ENCODE measurements at regions not wholly inside any gene's neighbourhood (a gene's known extent, or its start where the extent isn't known, plus 50 kb on each side); places are given as distances from the start of the nearest gene placed in this dataset.
A peak's percentile ranks its signal among the peaks of the same experiment; 100 is the strongest.

DNA sequence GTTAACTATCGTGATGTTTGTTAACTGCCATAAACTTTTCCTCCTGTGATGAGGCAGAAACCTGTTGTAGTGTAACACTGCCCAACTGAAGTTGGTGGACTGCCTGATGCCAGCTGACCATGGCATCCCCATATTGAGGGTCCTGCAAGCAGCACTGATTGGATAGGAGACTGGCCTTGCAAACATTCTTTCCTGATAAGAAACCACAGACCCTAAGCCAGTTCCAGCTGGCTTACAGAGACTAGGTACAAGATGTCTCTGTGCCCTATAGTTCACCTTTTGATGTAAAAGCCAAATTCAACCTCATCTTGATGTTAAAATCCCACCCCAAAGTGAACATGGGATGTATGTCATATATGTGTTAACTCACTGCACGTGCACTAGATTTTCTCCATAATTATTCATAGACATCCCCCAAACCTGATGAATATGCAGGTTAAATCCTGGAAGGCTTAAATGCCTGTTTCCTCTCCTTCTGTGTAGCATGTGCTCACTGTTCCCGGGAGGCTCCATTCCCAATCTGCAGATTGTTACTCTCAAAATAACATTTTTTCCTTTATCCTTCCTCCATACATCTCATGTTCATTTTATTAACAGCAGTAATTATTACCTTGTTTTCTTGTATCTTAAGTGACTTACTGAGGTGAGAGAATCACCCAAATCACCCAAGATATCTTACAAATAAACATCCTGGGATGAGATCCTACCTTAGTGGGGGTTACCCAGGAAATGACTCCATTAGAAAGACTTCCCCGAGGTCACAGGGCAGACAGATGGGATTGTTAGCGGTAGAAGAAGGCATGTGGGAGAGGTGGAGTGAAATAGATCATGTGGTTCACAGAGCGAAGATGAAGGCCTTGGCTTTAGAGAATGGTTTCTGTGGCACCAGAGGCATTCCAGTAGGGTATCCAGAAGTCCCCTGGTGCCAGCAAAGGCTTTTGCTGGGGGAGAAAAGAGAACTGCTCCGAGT, 566.7 kb downstream of the CCDC171 start:
- Histone ChIP-seq H3K9me3 (ENCODE audit: control insufficient read depth, low read depth, low read length) (no peaks in the 10 kb centered on the region), H3K79me2 (ENCODE audit: control insufficient read depth, insufficient read depth, low read length) (no peaks in the 10 kb centered on the region), H3K9ac (ENCODE audit: control insufficient read depth, extremely low read depth, insufficient read depth, low read length) (no peak overlapping the region), H3K27ac (ENCODE audit: control insufficient read depth, insufficient read depth, low read length) (no peak overlapping the region), H3K4me1 (ENCODE audit: control insufficient read depth, extremely low read depth, insufficient read depth, low read length) (peaks cover 9% of the 10 kb centered on the region), H3K4me3 (ENCODE audit: control insufficient read depth in 2 of 3, extremely low read depth in 1 of 3, insufficient read depth in 2 of 3, low read depth in 1 of 3, low read length in 3 of 3) (no peak overlapping the region), H3K27me3 (ENCODE audit: control insufficient read depth, extremely low read depth, insufficient read depth, low read length) (no peaks in the 10 kb centered on the region), H3K36me3 (ENCODE audit: control insufficient read depth in 2 of 2, extremely low read depth in 1 of 2, insufficient read depth in 2 of 2, low read length in 2 of 2) (no peaks in the 10 kb centered on the region), H3K4me2 (ENCODE audit: control insufficient read depth, extremely low read depth, insufficient read depth, low read depth, low read length) (no peak overlapping the region), H3K9me1 (ENCODE audit: control insufficient read depth, extremely low read depth, insufficient read depth, low read length) (no peaks in the 10 kb centered on the region), H2AFZ (ENCODE audit: control insufficient read depth, low read length) (peak overlapping the region; percentile 1), H4K20me1 (ENCODE audit: control insufficient read depth, extremely low read depth, insufficient read depth, low read length) (no peaks in the 10 kb centered on the region)
- no peak for DNase-seq (ENCODE audit: low read depth, low spot score)
- FAIRE-seq: peak; percentile 60
- dilution Hi-C loops (cut with MboI; ENCODE audit: extremely low pct_ligation_motif_present, low sequenced_read_pairs): no loop called here
- TF ChIP-seq, protein P1, sequence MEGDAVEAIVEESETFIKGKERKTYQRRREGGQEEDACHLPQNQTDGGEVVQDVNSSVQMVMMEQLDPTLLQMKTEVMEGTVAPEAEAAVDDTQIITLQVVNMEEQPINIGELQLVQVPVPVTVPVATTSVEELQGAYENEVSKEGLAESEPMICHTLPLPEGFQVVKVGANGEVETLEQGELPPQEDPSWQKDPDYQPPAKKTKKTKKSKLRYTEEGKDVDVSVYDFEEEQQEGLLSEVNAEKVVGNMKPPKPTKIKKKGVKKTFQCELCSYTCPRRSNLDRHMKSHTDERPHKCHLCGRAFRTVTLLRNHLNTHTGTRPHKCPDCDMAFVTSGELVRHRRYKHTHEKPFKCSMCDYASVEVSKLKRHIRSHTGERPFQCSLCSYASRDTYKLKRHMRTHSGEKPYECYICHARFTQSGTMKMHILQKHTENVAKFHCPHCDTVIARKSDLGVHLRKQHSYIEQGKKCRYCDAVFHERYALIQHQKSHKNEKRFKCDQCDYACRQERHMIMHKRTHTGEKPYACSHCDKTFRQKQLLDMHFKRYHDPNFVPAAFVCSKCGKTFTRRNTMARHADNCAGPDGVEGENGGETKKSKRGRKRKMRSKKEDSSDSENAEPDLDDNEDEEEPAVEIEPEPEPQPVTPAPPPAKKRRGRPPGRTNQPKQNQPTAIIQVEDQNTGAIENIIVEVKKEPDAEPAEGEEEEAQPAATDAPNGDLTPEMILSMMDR (optimal IDR thresholded peaks at IDR 0.05 in 1 of 3, IDR thresholded peaks at IDR 0.05 in 1 of 3, conservative IDR thresholded peaks at IDR 0.05 in 1 of 3; ENCODE audit: extremely low read depth in 1 of 3, insufficient read depth in 2 of 3, low read length in 3 of 3): no peak

DNA sequence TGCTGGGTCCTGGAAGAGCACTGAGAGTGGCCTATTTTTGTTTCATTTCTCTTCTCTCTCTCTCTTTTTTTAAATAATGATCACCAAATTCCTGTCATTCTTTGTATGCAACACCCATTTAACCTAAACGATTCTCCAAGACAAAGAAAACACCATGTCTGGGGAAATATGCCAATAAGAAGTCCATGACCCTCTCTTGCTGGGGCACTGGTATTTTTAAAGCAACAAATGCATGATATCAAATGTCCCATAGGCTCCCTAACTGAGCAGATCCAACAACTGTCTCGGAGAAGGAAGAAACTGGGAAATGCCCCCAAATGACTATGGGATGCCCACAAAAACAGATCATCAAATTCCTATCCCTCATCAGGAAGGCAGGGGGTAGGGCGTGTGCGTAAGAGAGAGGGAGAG, 567.4 kb downstream of the CCDC171 start:
- Histone ChIP-seq H3K9me1 (ENCODE audit: control insufficient read depth, extremely low read depth, insufficient read depth, low read length) (no peaks in the 10 kb centered on the region), H3K27me3 (ENCODE audit: control insufficient read depth, extremely low read depth, insufficient read depth, low read length) (no peaks in the 10 kb centered on the region), H3K4me2 (ENCODE audit: control insufficient read depth, extremely low read depth, insufficient read depth, low read depth, low read length) (no peak overlapping the region), H3K9ac (ENCODE audit: control insufficient read depth, extremely low read depth, insufficient read depth, low read length) (no peak overlapping the region), H3K79me2 (ENCODE audit: control insufficient read depth, insufficient read depth, low read length) (no peaks in the 10 kb centered on the region), H3K4me1 (ENCODE audit: control insufficient read depth, extremely low read depth, insufficient read depth, low read length) (peaks cover 9% of the 10 kb centered on the region), H3K9me3 (ENCODE audit: control insufficient read depth, low read depth, low read length) (no peaks in the 10 kb centered on the region), H2AFZ (ENCODE audit: control insufficient read depth, low read length) (no peak overlapping the region), H3K36me3 (ENCODE audit: control insufficient read depth in 2 of 2, extremely low read depth in 1 of 2, insufficient read depth in 2 of 2, low read length in 2 of 2) (no peaks in the 10 kb centered on the region), H3K4me3 (ENCODE audit: control insufficient read depth in 2 of 3, extremely low read depth in 1 of 3, insufficient read depth in 2 of 3, low read depth in 1 of 3, low read length in 3 of 3) (no peak overlapping the region), H3K27ac (ENCODE audit: control insufficient read depth, insufficient read depth, low read length) (no peak overlapping the region), H4K20me1 (ENCODE audit: control insufficient read depth, extremely low read depth, insufficient read depth, low read length) (no peaks in the 10 kb centered on the region)
- no peak for DNase-seq (ENCODE audit: low read depth, low spot score)
- dilution Hi-C loops (cut with MboI; ENCODE audit: extremely low pct_ligation_motif_present, low sequenced_read_pairs): no loop called here
- TF ChIP-seq, protein P1 (optimal IDR thresholded peaks at IDR 0.05 in 1 of 3, IDR thresholded peaks at IDR 0.05 in 1 of 3, conservative IDR thresholded peaks at IDR 0.05 in 1 of 3; ENCODE audit: extremely low read depth in 1 of 3, insufficient read depth in 2 of 3, low read length in 3 of 3): no peak
- no peak for TF ChIP-seq EZH2 (IDR thresholded peaks at IDR 0.05; ENCODE audit: low read length)
- FAIRE-seq: no peak
